ENCODE measurements at regions not wholly inside any gene's neighbourhood (a gene's known extent, or its start where the extent isn't known, plus 50 kb on each side); places are given as distances from the start of the nearest gene placed in this dataset.

DNA sequence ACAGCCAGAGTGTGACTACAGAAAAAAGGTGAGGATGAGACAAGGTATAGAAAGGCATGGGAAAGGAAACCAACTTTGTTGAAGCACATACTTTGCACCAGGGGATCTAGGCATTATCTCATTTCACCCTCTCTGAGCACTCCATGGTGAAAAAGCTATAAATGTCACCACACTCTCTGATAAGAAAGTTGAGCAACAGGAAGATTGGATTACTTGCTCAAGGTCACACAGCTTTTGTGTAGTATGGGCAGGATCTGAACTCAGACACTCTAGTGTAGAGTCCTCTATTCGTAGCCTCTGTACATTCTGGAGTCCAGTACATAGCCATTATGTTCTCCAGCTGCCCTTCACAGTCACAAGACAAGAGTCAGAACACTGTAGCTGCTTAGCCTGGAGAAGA, 163.4 kb upstream of the SEMA6D start:
- DNase-seq = no peak

DNA sequence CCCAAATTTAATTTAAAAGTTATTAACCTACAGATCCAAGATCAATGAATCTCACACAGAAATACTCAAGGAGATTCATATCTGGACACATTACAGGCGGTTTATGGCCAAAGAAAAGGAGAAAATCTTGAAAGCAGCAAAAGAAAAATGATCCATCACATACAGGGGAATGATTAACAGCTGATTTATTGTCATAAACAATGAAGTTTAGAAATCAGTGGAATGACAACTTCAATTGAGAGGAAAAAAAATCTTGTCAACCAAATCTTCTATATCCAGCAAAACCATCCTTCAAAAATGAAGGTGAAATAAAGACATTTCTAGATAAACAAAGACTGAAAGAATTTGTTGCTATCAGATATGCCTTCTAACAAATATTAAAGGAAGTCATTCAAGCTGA, 156.2 kb upstream of the SEMA6D start:
- DNase-seq = no peak

DNA sequence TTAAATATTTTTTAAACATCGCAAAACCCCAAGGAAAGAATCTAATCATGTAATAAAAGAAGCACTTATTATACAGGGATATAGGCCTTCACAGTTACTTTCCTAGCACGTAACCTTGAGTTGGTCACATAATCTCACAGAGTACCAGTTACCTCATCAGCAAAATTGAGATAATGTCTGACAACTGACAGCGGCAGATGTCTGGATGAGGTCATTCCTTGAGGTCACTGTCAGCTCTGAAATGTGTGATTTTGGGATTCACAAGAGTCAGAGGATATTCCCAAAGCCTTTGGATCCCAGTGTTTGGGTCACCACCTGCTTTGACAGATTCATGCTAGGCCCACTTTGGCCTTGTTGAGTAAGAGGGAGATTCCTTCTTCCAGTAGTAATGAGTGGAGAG, 151.4 kb upstream of the SEMA6D start:
- no peak for DNase-seq

DNA sequence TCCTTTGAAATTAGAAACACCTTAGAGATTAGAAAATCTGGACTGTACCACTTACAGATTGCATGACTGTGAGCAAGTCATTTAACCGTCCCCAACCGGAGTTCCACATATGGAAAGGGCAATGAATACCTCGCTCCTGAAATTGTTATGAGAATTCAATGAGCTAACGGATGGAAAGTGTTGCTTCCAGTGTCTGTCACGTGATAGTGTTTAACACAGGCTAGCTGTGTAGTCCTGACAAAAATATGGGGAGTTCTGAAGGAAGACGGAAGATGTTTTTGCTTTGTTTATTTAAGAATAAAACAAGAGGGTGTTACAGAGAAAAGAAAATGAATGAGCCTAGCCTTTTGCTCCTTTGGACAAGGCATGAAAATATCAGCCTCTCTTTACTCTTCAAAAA, 150.7 kb upstream of the SEMA6D start:
- no peak for DNase-seq

DNA sequence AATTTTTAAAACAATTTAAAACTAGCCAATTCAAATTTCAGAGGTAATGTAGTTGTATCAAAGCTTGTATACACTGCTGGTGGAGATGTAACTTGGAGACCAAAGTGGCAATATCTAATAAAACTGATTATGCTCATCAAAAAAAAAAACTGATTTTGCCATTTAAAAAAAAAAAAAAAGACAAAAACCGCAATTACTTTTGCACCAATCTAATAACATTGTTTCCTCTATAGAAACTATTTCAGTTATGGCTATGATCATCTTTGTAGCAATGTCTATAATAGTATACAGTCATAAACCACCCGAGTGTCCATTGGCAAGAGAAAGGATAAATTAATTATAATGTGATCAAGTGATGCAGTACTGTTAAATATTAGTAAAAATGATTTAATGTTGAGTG, 149.3 kb upstream of the SEMA6D start:
- DNase-seq = no peak

DNA sequence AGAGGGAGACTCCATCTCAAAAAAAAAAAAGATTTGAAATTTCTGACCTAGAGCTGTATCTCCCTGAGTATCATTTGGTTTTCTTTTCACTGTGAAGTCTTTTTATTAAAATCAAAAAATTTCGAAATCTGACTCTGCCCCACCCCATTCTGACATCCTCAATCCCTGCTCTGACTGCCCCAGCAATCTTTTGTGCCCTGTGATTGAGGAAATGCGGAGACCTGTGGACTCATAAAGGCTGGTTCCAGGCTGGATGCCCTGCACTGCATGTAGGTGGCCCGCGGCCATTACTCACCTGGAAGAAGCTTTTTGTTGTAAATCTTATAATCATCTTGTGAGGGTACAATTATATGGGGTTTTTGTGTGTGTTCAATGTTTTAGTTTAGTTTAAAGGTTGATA, 147.3 kb upstream of the SEMA6D start:
- DNase-seq = no peak

DNA sequence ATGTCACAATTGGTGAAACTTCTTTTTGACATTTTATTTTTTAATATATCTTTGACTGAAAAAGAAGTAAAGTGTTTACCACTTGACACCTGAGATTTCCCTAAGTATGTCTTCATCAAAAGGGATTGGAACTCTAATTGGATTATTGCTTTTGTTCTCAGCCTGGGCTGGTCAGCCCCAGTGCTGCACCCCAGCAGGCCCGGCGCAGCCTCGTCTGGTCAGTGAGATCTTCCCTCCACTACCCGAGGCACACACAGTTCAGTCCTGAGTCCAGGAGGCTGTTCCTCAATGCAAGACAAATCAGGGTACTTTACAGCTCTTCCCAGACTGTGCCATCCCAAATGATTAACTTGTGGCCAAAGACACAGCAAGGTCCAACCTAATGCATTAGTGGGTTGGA, 146.9 kb upstream of the SEMA6D start:
- no peak for DNase-seq

DNA sequence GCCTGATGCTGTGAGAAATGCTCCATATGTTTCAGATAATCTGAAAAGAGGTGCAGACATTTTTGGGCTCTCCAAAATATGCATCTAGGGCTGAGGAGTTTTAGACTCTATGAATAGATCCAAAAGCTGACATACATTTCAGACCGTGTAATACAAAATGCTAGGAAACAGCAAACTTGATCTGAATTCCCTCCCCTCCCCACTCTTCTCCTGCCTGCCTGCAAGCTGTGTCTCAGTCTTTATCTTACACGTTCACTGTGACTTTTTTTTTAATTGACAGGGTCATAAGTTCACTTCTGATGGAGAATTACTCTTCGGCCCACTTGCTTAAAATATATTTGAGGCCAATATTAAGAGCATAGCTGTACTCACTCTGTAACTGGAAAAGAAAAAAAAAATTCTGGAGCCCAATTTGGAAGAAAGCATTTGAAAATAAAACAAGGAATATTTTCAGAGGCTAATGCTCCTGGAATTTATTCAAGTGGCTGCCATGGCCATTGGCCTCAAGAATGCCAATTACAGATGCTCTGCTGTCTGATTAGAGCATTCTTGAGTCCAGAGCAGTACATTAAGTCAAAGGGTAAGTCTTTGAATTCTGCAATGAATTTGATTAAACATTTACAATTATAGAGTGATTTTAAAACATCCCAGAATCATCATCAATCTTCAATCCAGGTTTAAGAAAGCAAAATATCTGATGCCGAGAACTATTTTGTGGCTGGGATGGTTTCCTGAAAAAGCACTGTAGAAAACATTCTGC, 146.2 kb upstream of the SEMA6D start:
- DNase-seq = peak; percentile 40

DNA sequence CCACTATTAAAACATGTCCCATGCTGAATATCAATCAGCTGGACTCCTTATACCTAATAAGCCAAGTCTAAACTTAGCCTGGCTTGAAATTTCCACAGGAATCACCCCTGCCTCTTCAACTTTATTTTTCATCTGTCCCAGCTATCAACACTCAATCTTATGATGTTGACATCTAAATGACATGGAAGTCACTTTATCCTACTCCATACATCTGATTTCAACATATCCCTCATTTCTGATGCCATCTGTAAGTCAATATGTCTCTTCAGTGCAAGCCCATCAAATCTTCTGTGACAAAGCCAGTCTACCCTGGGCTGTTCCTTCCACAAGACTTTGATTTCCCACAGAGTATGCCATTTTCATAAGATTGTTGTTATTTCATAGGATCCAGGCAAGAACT, 143.6 kb upstream of the SEMA6D start:
- DNase-seq = no peak

DNA sequence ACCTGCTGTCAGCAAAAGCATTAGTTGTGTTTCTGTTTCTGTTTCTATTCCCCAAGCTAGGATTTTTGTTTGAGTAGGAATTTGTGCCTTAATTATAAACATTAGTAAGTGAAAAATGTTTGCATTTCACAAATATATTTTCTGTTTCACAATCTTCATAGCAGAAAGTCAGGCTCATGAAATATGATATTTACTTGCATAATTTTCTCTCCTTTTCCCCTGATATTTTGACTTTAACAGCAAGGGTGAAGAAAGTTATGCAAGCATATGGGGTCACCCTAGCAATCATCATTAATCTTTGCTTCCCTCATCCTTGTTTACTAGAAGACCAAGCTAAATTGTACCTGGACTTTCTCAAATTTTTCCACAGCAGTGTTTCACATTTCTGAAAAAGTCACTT, 140.3 kb upstream of the SEMA6D start:
- no peak for DNase-seq

DNA sequence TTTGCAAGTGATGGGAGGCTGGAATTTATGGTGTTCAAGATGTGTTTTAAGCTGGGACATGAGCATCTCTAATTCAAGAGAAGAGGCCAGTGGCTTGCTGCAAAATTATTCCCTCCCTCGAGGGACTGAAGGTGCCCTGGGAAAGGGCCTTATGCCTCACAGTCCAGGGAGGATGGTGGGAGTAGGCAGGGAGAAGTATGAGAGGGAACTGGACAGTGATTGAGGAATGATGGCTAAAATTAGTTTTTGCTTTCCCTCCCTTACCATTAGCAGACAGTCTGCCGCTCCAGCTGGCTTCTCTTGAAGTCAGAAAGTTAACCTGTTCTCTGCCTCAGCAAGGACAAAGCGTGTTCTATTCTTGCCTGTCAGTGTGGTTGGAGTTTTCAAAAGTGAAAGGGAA, 139.8 kb upstream of the SEMA6D start:
- DNase-seq = no peak

DNA sequence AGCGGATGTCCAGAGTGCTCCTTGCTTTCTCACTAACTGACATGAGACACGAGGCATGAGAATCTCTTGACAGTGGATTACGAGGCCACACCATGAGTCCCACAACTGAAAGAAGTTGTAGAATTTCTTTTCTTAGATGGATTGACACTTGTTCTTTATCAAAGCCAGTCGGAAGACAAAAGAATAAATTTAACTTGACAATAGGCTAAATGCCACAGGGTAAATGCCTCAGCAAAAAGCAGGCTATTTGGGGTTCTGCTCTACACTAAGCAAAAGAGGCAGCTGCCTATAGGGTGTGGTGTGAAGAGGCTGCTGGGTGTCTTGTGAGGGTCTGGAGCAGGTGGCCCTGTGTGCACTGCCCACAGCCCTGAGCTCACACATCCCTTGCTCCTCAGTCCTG, 135.1 kb upstream of the SEMA6D start:
- no peak for DNase-seq

DNA sequence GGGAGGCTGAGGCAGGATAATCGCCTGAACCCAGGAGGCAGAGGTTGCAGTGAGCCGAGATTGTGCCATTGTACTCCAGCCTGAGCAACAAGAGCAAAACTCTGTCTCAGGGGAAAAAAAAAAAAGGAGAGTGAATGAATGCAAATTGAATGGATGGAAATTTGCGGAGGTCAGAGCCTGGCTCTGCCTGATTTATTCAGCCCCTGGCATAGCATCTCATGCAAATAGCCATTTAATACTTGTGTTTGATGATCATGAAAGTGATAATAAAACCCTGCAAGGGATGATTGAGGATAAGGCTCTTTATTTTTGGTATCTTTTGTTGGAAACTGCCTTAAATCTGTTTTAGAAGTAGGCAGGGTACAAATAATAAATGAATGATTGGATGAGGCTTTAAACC, 133.0 kb upstream of the SEMA6D start:
- no peak for DNase-seq

DNA sequence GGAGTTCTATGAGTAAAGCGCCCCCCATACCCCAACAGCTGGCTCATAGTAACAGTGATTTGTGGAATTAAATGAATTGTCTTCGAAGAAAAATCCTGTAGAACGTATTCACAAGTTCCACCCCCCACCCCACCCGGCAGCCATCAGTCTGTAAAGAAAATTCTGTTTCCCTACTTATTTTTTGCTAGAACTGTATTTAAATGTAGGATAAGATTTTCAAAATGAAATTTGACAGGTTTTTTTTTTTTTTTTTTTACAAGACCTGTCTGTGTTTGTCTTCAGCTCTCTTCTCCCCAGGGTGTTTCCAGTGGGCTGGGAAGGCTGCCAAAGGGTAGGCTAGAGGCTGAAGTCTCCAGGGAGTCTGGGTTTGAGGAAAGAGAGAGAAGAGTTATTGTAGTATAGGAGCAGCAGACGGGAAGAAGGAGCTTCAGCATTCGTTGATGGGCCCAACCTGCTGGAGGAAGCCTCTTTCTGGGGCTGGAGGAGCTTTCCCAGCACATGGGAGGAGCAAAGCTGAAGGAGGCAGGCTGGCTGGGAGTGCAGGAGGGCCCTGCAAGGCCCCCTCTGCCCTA, 130.6 kb upstream of the SEMA6D start:
- peak; percentile 80 for DNase-seq

DNA sequence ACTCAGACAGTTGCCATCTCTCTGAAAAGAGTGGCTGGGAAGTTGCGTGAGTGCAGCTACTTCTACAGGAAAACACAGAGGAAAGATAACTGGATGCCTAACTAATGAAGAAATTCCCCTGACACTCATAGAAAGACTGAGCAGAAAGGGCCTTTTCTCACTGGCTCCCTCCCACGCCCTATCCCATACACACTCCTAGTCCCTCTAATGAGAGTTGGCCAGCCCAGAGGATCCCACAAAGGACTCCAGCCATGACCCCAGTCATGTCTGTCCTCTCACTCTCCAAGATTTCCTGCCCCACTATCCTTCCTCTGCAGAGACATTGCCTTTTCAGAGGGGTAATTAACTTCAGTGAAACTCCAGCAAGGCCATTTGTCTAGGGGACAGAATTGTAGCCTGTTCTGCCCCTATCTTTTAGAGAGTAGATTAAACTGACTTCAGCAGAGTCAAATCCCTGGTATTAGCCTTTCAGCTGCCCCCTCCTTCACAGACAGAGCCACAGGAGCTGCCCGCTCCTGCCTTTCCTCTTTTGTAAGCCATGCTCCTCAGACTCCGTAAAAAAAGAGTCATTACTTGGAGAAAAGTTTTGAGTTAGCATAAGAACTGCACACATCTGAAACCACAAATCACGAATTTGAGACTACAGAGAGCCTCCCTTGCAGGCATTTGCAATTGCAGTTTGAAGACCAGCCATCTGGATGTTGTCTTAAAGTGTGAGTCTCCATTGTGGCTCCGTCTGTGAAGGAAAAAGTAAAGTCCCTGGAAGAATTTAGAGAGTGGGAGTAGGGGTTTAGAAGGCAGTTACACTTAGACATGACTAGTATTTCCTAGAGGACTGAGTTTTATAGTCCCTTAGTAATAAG, 129.1 kb upstream of the SEMA6D start:
- peak; percentile 24 for DNase-seq

DNA sequence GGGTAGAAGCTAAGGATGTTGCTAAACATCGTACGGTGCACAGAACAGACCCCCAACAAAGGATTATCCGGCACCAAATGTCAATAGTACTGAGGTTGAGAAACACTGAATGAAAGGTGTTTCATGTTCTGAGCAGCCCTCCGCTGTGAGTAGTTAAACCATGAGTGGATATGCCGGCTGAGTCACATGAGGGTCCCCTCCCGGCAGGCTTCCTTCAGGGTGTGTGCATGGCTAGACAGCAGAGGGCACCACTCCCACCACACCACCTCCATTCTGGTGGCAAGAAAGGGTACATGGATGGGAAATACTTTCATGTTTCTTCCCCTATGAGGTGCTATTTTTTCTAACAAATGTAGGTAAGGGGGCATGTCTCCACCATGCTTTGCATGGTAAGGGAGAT, 128.3 kb upstream of the SEMA6D start:
- no peak for DNase-seq

DNA sequence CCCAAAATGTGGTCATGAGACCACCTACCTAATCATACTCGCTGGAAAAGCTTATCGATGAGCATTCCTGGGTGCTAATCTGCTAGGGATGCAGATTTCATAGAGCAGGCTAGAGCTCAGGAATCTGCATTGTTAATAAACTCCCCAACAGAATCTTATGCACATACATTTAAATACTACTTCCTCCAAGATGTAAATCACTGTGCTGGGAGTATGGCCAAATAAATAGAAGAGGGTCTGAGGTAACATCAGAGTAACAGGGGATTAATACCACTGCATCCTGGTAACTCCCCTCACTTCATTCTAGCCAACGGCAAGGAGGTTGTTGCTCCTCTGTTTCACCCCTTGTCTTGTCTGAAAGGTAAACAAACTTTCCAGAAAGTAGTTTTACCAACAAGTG, 118.3 kb upstream of the SEMA6D start:
- DNase-seq = no peak

DNA sequence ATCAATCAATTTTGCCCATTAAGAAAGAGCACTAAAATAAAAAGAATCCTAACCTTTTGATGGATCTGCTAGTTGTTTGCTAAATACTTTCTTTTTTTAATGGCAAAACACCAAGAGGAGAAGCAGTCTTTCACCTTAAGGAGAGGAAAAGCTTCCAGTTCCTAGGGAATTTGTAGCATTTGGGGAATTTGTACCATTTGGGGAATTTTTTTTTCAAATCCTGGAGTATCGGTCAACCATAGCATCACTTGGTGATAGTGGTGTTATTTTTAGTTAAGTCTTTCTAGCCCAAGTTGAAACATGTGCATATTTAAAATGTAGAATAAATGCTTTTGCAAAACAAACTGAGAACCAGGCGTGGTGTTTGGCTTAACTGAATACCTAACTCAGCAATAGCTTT, 117.5 kb upstream of the SEMA6D start:
- DNase-seq = no peak

DNA sequence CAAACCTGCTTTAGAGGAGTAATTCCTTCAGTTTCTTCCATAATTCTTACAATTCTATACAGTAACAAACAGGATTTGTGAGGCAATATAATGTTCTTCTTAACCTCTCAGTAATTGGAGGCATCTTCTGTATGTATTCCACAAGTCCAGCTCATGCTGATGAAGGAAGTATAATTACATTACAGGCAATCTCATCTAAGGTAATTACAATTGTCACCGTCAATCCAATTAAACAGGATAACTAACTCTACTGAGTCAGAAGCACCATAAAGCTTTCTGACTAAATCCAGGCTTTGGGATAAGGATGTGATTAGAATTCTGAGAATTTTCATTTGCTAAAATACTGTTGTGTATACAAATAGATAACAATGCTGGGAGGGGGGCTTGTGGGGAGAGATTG, 115.2 kb upstream of the SEMA6D start:
- no peak for DNase-seq

DNA sequence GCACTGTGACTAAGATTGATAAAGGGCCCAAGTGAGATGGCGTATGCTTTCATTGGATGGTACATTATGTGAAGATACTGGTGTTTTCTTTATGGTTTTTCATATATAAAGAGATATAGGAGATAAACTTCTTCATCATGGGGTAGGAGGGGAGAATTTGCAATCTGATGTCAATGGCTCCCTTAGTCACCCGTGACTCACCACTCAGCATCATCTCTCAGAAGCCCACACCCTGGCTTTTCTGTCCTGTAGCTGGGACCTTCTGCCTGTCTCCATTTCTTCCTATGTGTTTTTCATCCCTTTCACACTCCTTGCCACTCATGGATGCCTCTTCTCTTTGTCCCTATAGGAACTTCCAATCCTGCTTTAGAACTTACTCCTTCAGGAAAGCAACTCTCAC, 114.3 kb upstream of the SEMA6D start:
- peak; percentile 12 for DNase-seq

DNA sequence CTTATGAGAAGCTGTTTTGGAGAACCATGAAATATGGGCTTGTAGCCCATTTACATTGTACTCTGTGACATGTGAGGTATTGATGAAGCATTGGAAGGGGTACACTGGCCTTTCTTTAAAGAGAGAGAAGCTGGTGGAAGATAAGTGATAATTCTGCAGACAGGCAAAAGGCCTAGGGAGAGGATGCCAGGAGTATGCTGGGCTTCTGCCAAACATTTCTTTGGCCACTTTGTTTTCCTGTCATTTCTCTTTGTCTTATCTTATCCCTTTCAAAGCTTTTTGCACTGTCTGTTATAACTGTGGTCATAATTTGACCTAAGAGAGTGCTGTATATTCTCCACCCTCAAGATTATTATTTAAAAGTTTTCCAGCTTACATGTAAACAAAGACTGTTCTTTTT, 109.6 kb upstream of the SEMA6D start:
- DNase-seq = no peak

DNA sequence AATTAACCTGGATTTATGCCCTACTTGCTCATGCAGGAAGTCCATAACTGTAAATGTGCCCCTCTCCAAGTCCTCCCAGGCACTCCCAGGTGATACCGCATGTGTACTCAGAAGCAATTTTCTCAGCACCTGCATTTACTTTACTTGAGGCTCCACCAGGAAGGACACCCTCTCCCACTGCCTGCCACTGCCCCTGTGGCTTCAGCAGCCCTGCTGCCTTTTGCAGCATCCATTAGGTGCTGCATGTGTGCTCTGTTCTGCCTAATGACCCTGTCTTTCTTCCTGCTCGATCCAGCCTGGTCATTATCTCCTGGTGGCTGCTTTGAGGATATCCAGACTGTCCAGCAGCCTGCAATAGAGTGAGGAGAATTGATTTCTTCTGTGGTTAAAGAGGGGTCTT, 107.6 kb upstream of the SEMA6D start:
- DNase-seq = no peak

DNA sequence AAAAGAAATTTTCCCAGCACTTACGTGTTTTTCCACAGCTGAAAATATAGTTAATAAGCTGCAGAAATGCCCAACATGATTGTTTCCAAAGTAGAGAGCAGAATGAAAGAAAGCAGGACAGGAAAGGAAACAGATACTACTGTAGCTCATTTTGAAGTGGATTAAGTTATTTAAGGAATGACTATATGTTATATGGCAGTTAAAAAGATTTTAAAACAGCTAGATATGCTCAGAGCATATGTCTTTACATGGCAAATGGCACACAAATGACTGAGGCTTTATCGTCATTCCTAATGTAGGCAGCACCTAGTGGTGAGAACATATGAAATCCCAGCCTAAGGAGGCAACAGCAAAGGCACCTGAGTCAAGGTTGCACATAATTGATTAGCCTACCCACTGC, 106.6 kb upstream of the SEMA6D start:
- DNase-seq = no peak

DNA sequence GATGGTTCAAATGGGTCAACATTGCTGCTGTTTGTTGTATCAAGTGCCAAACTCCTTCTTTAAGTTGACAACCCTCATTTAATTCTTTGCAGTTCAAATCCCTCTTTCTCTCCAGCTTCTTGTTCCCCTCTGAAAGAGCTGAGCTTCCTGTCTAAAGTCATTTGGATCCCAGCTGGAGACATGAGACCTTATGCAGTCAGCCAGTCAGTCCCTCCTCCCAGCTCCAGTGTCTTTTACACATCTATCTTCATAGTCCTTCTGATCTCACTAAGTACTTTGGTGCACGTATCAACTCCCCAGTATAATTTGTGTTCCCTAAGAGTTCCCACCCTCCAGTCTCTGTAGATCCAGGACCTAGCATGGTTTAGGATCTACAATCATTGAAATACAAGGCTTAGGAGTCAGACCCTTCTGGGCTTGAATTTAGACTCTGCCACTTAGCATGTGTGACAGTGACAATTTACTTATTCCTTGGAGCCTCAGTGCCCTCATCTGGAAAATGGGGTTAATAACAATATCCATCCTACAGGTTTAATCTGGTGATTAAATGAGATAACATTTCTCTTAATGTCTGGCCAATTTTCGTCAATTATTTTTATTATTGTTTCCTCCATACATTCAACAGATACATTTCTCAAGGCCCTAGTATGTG, 102.8 kb upstream of the SEMA6D start:
- peak; percentile 5 for DNase-seq
